ENCODE measurements at regions not wholly inside any gene's neighbourhood (a gene's known extent, or its start where the extent isn't known, plus 50 kb on each side); places are given as distances from the start of the nearest gene placed in this dataset.
A peak's percentile ranks its signal among the peaks of the same experiment; 100 is the strongest.

- H3K4me1 ChIP-seq (ENCODE audit: control insufficient read depth, insufficient read depth, low read length), result no peaks in the 10 kb centered on the region
- H3K27me3 Mint-ChIP-seq (ENCODE audit: insufficient read depth), result peaks cover 2% of the 10 kb centered on the region
- H3K27me3 ChIP-seq (ENCODE audit: control insufficient read depth, insufficient read depth, low read length, poor library complexity, severe bottlenecking), result no peaks in the 10 kb centered on the region
- H3K9me3 ChIP-seq (ENCODE audit: control insufficient read depth, low read length), result no peaks in the 10 kb centered on the region
- no peak overlapping the region for H3K27ac ChIP-seq (ENCODE audit: low read depth, low read length)
- no peak overlapping the region for H3K4me3 ChIP-seq (ENCODE audit: low read length)
- no peaks in the 10 kb centered on the region for H3K36me3 ChIP-seq (ENCODE audit: control insufficient read depth, insufficient read depth, low read length)
- peak overlapping the region; percentile 78 for H3K27ac Mint-ChIP-seq
- H3K36me3 Mint-ChIP-seq (ENCODE audit: low read depth), result no peaks in the 10 kb centered on the region
- TF ChIP-seq, protein P1, sequence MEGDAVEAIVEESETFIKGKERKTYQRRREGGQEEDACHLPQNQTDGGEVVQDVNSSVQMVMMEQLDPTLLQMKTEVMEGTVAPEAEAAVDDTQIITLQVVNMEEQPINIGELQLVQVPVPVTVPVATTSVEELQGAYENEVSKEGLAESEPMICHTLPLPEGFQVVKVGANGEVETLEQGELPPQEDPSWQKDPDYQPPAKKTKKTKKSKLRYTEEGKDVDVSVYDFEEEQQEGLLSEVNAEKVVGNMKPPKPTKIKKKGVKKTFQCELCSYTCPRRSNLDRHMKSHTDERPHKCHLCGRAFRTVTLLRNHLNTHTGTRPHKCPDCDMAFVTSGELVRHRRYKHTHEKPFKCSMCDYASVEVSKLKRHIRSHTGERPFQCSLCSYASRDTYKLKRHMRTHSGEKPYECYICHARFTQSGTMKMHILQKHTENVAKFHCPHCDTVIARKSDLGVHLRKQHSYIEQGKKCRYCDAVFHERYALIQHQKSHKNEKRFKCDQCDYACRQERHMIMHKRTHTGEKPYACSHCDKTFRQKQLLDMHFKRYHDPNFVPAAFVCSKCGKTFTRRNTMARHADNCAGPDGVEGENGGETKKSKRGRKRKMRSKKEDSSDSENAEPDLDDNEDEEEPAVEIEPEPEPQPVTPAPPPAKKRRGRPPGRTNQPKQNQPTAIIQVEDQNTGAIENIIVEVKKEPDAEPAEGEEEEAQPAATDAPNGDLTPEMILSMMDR (conservative IDR thresholded peaks at IDR 0.05), result no peak
- WGBS, 2 experiments (ENCODE audit: insufficient coverage in 1 of 2, insufficient read length in 1 of 2), result 54 to 75% methylated on average over 3 to 12 of the region's 12 CpGs
- no peak overlapping the region for H3K9ac ChIP-seq (ENCODE audit: extremely low read depth, low read length, poor library complexity, severe bottlenecking)
- H3K4me3 Mint-ChIP-seq, result no peak overlapping the region
- H3K4me1 Mint-ChIP-seq, result peaks cover 29% of the 10 kb centered on the region
- H3K9me3 Mint-ChIP-seq, result peaks cover 7% of the 10 kb centered on the region
- peak; percentile 80 for DNase-seq
Observed at GRCh38 chr1:87426463-87427249, 98.0 kb downstream of the LMO4 start.

DNA sequence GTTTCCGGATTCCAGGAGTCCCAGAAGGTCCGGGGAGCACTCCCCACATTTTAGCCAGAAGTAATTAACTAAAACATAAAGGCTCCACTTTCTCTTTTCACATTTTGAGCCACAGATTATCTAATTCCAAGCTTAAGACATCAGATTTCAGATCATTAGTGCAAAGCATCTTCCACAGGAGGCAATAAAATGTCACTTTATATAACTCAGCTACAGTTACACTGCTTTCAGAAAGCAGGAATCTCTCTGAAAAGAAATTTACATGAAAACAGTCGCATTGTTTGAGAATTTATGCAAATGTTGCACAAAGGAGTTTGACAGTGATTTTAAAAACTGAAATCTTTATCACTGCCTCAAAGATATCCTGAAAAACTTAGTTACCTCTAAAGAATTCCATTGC lies 99.7 kb downstream of the LMO4 start:
- H3K36me3 Mint-ChIP-seq (ENCODE audit: low read depth), result no peaks in the 10 kb centered on the region
- H3K27ac Mint-ChIP-seq, result peak overlapping the region; percentile 42
- no peaks in the 10 kb centered on the region for H3K27me3 ChIP-seq (ENCODE audit: control insufficient read depth, insufficient read depth, low read length, poor library complexity, severe bottlenecking)
- no peaks in the 10 kb centered on the region for H3K4me1 ChIP-seq (ENCODE audit: control insufficient read depth, insufficient read depth, low read length)
- H3K36me3 ChIP-seq (ENCODE audit: control insufficient read depth, insufficient read depth, low read length), result no peaks in the 10 kb centered on the region
- H3K27me3 Mint-ChIP-seq (ENCODE audit: insufficient read depth), result peaks cover 2% of the 10 kb centered on the region
- no peak overlapping the region for H3K27ac ChIP-seq (ENCODE audit: low read depth, low read length)
- H3K4me1 Mint-ChIP-seq, result peaks cover 29% of the 10 kb centered on the region
- no peak for DNase-seq
- 40% methylated on average over 3 of the region's 3 CpGs; no CpG with 5 or more reads in 1 of the 2 experiments for WGBS, 2 experiments (ENCODE audit: insufficient coverage in 1 of 2, insufficient read length in 1 of 2)
- H3K9me3 Mint-ChIP-seq, result peaks cover 7% of the 10 kb centered on the region
- TF ChIP-seq, protein P1 (conservative IDR thresholded peaks at IDR 0.05), result no peak
- H3K9me3 ChIP-seq (ENCODE audit: control insufficient read depth, low read length), result no peaks in the 10 kb centered on the region
- H3K9ac ChIP-seq (ENCODE audit: extremely low read depth, low read length, poor library complexity, severe bottlenecking), result no peak overlapping the region
- no peak overlapping the region for H3K4me3 Mint-ChIP-seq
- no peak overlapping the region for H3K4me3 ChIP-seq (ENCODE audit: low read length)

- H3K36me3 Mint-ChIP-seq (ENCODE audit: low read depth), result no peaks in the 10 kb centered on the region
- peaks cover 7% of the 10 kb centered on the region for H3K9me3 Mint-ChIP-seq
- no peak overlapping the region for H3K27ac Mint-ChIP-seq
- no peak for DNase-seq
- Histone ChIP-seq H3K4me3 (ENCODE audit: low read length) (no peak overlapping the region), H3K9ac (ENCODE audit: extremely low read depth, low read length, poor library complexity, severe bottlenecking) (no peak overlapping the region), H3K27me3 (ENCODE audit: control insufficient read depth, insufficient read depth, low read length, poor library complexity, severe bottlenecking) (no peaks in the 10 kb centered on the region), H3K27ac (ENCODE audit: low read depth, low read length) (no peak overlapping the region), H3K4me1 (ENCODE audit: control insufficient read depth, insufficient read depth, low read length) (no peaks in the 10 kb centered on the region), H3K9me3 (ENCODE audit: control insufficient read depth, low read length) (no peaks in the 10 kb centered on the region), H3K36me3 (ENCODE audit: control insufficient read depth, insufficient read depth, low read length) (no peaks in the 10 kb centered on the region)
- TF ChIP-seq, protein P1 (conservative IDR thresholded peaks at IDR 0.05), result no peak
- no peak overlapping the region for H3K4me3 Mint-ChIP-seq
- peaks cover 2% of the 10 kb centered on the region for H3K27me3 Mint-ChIP-seq (ENCODE audit: insufficient read depth)
- WGBS, 2 experiments (ENCODE audit: insufficient coverage in 1 of 2, insufficient read length in 1 of 2), result 49 to 72% methylated on average over 7 to 8 of the region's 8 CpGs
- H3K4me1 Mint-ChIP-seq, result peaks cover 29% of the 10 kb centered on the region
Observed at GRCh38 chr1:87428883-87429282, 100.2 kb downstream of the LMO4 start.
